SU-DHL-6 (cell line): ENCODE measurements at regions not wholly inside any gene's neighbourhood (a gene's known extent, or its start where the extent isn't known, plus 50 kb on each side); places are given as distances from the start of the nearest gene placed in this dataset.

ENCODE experiments used
- EZH2phosphoT487 ChIP-seq: fragments of 200-600 bp; sonication (generic), shearing (Covaris generic); conservative IDR thresholded peaks from 2 replicates; pipeline ENCODE4 v1.6.1; 2018; ENCODE audit warnings: mild to moderate bottlenecking, antibody characterized with exemption, low read length, moderate library complexity, mixed read lengths
- TF ChIP-seq, protein P1 (sequence below): fragments of 200-600 bp; sonication (generic); IDR thresholded peaks from one replicate; pipeline ENCODE4 v1.5.1; 2017; ENCODE audit warnings: antibody characterized with exemption, mild to moderate bottlenecking, low read length, moderate library complexity; ENCODE audit not compliant: insufficient read depth, poor library complexity, severe bottlenecking

DNA sequence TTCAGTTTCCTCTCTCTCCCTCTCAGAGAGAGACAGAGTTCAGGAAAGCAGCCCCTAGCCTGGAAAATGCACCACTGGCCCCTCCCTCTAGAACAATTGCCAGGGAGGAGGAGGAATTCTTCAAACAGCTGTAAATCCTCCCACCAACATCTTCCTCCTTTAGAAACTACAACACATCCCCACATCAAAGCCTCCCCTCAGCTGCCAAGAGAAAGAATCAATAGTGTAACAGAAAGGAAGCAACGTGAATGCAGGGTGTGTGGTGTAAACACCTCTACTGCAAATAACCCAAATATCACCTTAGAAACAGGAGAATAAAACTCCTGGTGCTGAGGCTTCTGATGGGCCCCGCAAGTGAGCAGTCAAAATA is 249.9 kb upstream of the GATB start:
- TF ChIP-seq, protein P1, sequence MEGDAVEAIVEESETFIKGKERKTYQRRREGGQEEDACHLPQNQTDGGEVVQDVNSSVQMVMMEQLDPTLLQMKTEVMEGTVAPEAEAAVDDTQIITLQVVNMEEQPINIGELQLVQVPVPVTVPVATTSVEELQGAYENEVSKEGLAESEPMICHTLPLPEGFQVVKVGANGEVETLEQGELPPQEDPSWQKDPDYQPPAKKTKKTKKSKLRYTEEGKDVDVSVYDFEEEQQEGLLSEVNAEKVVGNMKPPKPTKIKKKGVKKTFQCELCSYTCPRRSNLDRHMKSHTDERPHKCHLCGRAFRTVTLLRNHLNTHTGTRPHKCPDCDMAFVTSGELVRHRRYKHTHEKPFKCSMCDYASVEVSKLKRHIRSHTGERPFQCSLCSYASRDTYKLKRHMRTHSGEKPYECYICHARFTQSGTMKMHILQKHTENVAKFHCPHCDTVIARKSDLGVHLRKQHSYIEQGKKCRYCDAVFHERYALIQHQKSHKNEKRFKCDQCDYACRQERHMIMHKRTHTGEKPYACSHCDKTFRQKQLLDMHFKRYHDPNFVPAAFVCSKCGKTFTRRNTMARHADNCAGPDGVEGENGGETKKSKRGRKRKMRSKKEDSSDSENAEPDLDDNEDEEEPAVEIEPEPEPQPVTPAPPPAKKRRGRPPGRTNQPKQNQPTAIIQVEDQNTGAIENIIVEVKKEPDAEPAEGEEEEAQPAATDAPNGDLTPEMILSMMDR, result no peak
- no peak for TF ChIP-seq EZH2phosphoT487
